ENCODE measurements at regions not wholly inside any gene's neighbourhood (a gene's known extent, or its start where the extent isn't known, plus 50 kb on each side); places are given as distances from the start of the nearest gene placed in this dataset.

GRCh38 chr2:125562924-125563323 lies 1093.0 kb upstream of the GYPC start:
- ChIA-PET RAD21 (ENCODE audit: unreplicated experiment) (no interaction called here), CTCF (interaction anchor here (1.4 kb wide), 1 partner anchor 1535 kb away, joined by 3 read pairs; no protein-coding TSS in a partner anchor), POLR2A (no interaction called here), SMC1A (ENCODE audit: uncharacterized antibody, unreplicated experiment) (no interaction called here)
- H3K4me3 ChIP-seq: no peak overlapping the region
- no peaks in the 10 kb centered on the region for H3K4me1 ChIP-seq (ENCODE audit: control insufficient read depth, insufficient read depth, low read length)
- BruUV-seq (replicated peaks): no TSS peak
- TF ChIP-seq TBL1XR1 (IDR thresholded peaks at IDR 0.05; ENCODE audit: low read depth, low read length) (no peak), JUNB (IDR thresholded peaks at IDR 0.05) (no peak), RBBP5 (conservative IDR thresholded peaks at IDR 0.05) (no peak), PML (IDR thresholded peaks at IDR 0.05; ENCODE audit: low read length) (no peak), SMC3 (IDR thresholded peaks at IDR 0.05; ENCODE audit: borderline replicate concordance, low read length) (no peak), TARDBP (IDR thresholded peaks at IDR 0.05; ENCODE audit: borderline replicate concordance) (no peak)
- H3K36me3 ChIP-seq (ENCODE audit: control insufficient read depth in 2 of 2, insufficient read depth in 2 of 2, low read length in 1 of 2): no peaks in the 10 kb centered on the region
- H3K79me2 ChIP-seq (ENCODE audit: control insufficient read depth, insufficient read depth, low read length): no peaks in the 10 kb centered on the region
- no peak overlapping the region for H2AFZ ChIP-seq (ENCODE audit: control insufficient read depth, low read depth, low read length)
- intact Hi-C loops (cut with micrococcal nuclease; ENCODE audit: unreplicated experiment) (no loop called here), in situ Hi-C loops (cut with MboI) (no loop called here)
- H3K27me3 ChIP-seq (replicated peaks in 1 of 2; ENCODE audit: control insufficient read depth in 2 of 2, insufficient read depth in 2 of 2, low read length in 1 of 2): no peaks in the 10 kb centered on the region
- no peak overlapping the region for H3K27ac ChIP-seq (ENCODE audit: control insufficient read depth, insufficient read depth)
- ATAC-seq (no peak), FAIRE-seq (no peak), DNase-seq (ENCODE audit: low read depth, low spot score) (no peak)
- H3K9ac ChIP-seq (ENCODE audit: control insufficient read depth, insufficient read depth, low read length): no peak overlapping the region
- H3K4me2 ChIP-seq (ENCODE audit: control insufficient read depth, insufficient read depth): no peak overlapping the region
- H3K9me3 ChIP-seq (replicated peaks; ENCODE audit: control insufficient read depth, insufficient read depth, low read length): no peaks in the 10 kb centered on the region
- no peaks in the 10 kb centered on the region for H4K20me1 ChIP-seq (ENCODE audit: control insufficient read depth, insufficient read depth)

- no TSS peak for BruUV-seq (replicated peaks)
- Histone ChIP-seq H3K27me3 (replicated peaks in 1 of 2; ENCODE audit: control insufficient read depth in 2 of 2, insufficient read depth in 2 of 2, low read length in 1 of 2) (no peaks in the 10 kb centered on the region), H3K4me2 (ENCODE audit: control insufficient read depth, insufficient read depth) (no peak overlapping the region), H2AFZ (ENCODE audit: control insufficient read depth, low read depth, low read length) (no peak overlapping the region), H3K27ac (ENCODE audit: control insufficient read depth, insufficient read depth) (no peak overlapping the region), H3K9me3 (replicated peaks; ENCODE audit: control insufficient read depth, insufficient read depth, low read length) (no peaks in the 10 kb centered on the region), H3K36me3 (ENCODE audit: control insufficient read depth in 2 of 2, insufficient read depth in 2 of 2, low read length in 1 of 2) (no peaks in the 10 kb centered on the region), H3K4me1 (ENCODE audit: control insufficient read depth, insufficient read depth, low read length) (no peaks in the 10 kb centered on the region), H4K20me1 (ENCODE audit: control insufficient read depth, insufficient read depth) (no peaks in the 10 kb centered on the region), H3K4me3 (no peak overlapping the region), H3K79me2 (ENCODE audit: control insufficient read depth, insufficient read depth, low read length) (no peaks in the 10 kb centered on the region), H3K9ac (ENCODE audit: control insufficient read depth, insufficient read depth, low read length) (no peak overlapping the region)
- FAIRE-seq (no peak), DNase-seq (ENCODE audit: low read depth, low spot score) (no peak), ATAC-seq (no peak)
- SMC1A ChIA-PET (ENCODE audit: uncharacterized antibody, unreplicated experiment): no interaction called here
- CTCF ChIA-PET: no interaction called here
- POLR2A ChIA-PET: no interaction called here
- intact Hi-C loops (cut with micrococcal nuclease; ENCODE audit: unreplicated experiment) (no loop called here), in situ Hi-C loops (cut with MboI) (no loop called here)
- 38% methylated on average over 4 of the region's 4 CpGs for WGBS (ENCODE audit: insufficient coverage, insufficient replicate concordance, low lambda C conversion rate, missing lambda C conversion rate)
- RAD21 ChIA-PET (ENCODE audit: unreplicated experiment): no interaction called here
- TF ChIP-seq BHLHE40 (IDR thresholded peaks at IDR 0.05; ENCODE audit: borderline replicate concordance in 1 of 2, low read depth in 2 of 2, low read length in 1 of 2) (no peak), NFXL1 (IDR thresholded peaks at IDR 0.05; ENCODE audit: borderline replicate concordance) (no peak), ZSCAN29 (IDR thresholded peaks at IDR 0.05) (no peak), TAF1 (IDR thresholded peaks at IDR 0.05; ENCODE audit: borderline replicate concordance, low read depth, low read length) (no peak), ZNF24 (IDR thresholded peaks at IDR 0.05) (no peak), KLF5 (IDR thresholded peaks at IDR 0.05; ENCODE audit: partially characterized antibody) (no peak), NFIC (IDR thresholded peaks at IDR 0.05; ENCODE audit: low read depth, low read length) (no peak), SP1 (IDR thresholded peaks at IDR 0.05; ENCODE audit: low read depth, low read length) (no peak), SIN3A (IDR thresholded peaks at IDR 0.05; ENCODE audit: low read depth, low read length) (no peak), POLR2A (IDR thresholded peaks at IDR 0.05; ENCODE audit: low read depth, low read length) (no peak), JUND (IDR thresholded peaks at IDR 0.05; ENCODE audit: low read depth, low read length) (no peak), TCF12 (IDR thresholded peaks at IDR 0.05; ENCODE audit: low read depth, low read length) (no peak), NFYB (IDR thresholded peaks at IDR 0.05; ENCODE audit: insufficient read depth, low read depth, low read length) (no peak)
- TF ChIP-seq, protein P1, sequence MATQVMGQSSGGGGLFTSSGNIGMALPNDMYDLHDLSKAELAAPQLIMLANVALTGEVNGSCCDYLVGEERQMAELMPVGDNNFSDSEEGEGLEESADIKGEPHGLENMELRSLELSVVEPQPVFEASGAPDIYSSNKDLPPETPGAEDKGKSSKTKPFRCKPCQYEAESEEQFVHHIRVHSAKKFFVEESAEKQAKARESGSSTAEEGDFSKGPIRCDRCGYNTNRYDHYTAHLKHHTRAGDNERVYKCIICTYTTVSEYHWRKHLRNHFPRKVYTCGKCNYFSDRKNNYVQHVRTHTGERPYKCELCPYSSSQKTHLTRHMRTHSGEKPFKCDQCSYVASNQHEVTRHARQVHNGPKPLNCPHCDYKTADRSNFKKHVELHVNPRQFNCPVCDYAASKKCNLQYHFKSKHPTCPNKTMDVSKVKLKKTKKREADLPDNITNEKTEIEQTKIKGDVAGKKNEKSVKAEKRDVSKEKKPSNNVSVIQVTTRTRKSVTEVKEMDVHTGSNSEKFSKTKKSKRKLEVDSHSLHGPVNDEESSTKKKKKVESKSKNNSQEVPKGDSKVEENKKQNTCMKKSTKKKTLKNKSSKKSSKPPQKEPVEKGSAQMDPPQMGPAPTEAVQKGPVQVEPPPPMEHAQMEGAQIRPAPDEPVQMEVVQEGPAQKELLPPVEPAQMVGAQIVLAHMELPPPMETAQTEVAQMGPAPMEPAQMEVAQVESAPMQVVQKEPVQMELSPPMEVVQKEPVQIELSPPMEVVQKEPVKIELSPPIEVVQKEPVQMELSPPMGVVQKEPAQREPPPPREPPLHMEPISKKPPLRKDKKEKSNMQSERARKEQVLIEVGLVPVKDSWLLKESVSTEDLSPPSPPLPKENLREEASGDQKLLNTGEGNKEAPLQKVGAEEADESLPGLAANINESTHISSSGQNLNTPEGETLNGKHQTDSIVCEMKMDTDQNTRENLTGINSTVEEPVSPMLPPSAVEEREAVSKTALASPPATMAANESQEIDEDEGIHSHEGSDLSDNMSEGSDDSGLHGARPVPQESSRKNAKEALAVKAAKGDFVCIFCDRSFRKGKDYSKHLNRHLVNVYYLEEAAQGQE (IDR thresholded peaks at IDR 0.05; ENCODE audit: low read depth, low read length): no peak
These were observed 1091.5 kb upstream of the GYPC start for GRCh38 chr2:125564471-125564870.

All from GM12878 (cell line).